T47D (cell line): ENCODE measurements at regions not wholly inside any gene's neighbourhood (a gene's known extent, or its start where the extent isn't known, plus 50 kb on each side); places are given as distances from the start of the nearest gene placed in this dataset.

Source experiments
- DNase-seq, 2 experiments: peaks; one replicate each; pipeline versions ENCODE4 v3.0.0 to v3.0.0-alpha.2; 2011 to 2012; ENCODE audit warnings: low read depth in 1 of 2, low spot score in 1 of 2
- JUND ChIP-seq: IDR thresholded peaks from 2 replicates; pipeline ENCODE4 v1.6.1; 2012; ENCODE audit warnings: low read depth
- in situ Hi-C: cut with HindIII; loops from 2 replicates; pipeline ENCODE4 v1.10.0; 2016; ENCODE audit warnings: low sequenced_read_pairs, low pct_unique_long_range_greater_than_20kb

- no peak for TF ChIP-seq JUND
- DNase-seq, result no peak
- in situ Hi-C loops, result no loop called here
Measured at GRCh38 chr12:47388712-47389111, 309.0 kb upstream of the AMIGO2 start.

DNA sequence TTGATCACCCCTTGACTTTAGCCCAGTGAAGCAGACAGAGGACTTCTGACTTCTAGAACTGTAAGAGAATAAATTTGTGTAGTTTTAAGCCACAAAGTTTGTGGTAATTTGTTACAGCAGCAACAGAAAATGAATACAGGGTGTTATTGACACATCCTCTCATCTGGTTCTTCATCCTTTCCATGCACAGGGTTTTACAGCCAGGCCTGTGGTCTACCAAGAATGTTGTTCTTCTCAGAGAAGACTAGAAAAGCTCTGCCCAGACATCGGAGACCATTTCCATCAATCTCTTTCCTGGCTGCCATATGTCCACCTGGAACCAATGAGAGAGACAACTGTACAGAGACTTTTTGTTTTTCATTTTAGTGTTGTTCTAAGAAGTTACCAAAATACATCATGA lies 308.2 kb upstream of the AMIGO2 start:
- no peak for DNase-seq
- in situ Hi-C loops, result no loop called here
- no peak for TF ChIP-seq JUND

GRCh38 chr12:47385653-47386052 lies 305.9 kb upstream of the AMIGO2 start:
- in situ Hi-C loops, result no loop called here
- no peak for DNase-seq
- TF ChIP-seq JUND, result no peak

DNA sequence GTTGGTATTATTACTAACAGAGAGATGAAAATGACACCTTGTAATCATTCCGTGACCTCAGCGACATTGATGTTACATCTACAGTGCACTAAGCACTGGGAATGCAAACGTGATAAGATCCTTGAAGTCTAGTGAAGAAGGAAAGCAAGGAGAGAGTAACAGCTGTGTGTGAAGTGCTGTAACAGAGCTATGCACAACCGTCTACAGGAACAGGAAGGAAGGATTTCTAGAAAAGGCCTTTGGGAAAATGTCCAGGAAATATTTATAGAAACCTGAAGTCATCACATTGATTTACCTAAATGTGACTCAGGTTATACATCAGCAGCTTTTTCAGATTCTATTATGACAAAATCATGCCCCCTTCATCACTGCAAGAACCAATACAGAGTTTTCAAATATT lies 304.2 kb upstream of the AMIGO2 start:
- in situ Hi-C loops, result no loop called here
- DNase-seq, result no peak

GRCh38 chr12:47382305-47382704 lies 302.5 kb upstream of the AMIGO2 start:
- DNase-seq, result no peak
- no peak for TF ChIP-seq JUND
- in situ Hi-C loops, result no loop called here

More for the DNA sequence above, 304.2 kb upstream of the AMIGO2 start:
- no peak for TF ChIP-seq JUND

DNA sequence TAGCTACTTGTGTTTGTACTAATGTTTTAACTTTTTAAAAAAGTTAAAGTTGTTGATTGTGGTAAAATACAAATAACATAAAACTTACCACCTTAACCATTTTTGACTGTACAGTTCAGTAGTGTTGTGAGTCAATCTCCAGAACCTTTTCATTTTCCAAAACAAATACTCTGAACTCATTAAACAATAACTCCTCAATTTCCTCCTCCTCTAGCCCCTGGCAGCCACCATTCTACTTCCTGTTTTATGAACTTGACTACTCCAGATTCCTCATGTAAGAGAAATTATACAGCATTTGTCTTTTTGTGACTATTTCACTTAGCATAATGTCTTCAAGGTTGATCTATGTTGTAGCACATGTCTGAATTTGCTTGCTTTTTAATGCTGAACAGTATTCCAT lies 299.1 kb upstream of the AMIGO2 start:
- DNase-seq, result peak in 1 of 2 experiments; percentile 39
- TF ChIP-seq JUND, result no peak
- in situ Hi-C loops, result no loop called here

GRCh38 chr12:47378222-47378582 lies 298.4 kb upstream of the AMIGO2 start:
- in situ Hi-C loops, result no loop called here
- no peak for DNase-seq
- no peak for TF ChIP-seq JUND

GRCh38 chr12:47377414-47378221 lies 297.9 kb upstream of the AMIGO2 start:
- no peak for TF ChIP-seq JUND
- DNase-seq, result no peak
- in situ Hi-C loops, result no loop called here

- in situ Hi-C loops, result no loop called here
- peak in 1 of 2 experiments; percentile 71 for DNase-seq
- TF ChIP-seq JUND, result no peak
Measured at GRCh38 chr12:47376927-47377326, 297.2 kb upstream of the AMIGO2 start.

DNA sequence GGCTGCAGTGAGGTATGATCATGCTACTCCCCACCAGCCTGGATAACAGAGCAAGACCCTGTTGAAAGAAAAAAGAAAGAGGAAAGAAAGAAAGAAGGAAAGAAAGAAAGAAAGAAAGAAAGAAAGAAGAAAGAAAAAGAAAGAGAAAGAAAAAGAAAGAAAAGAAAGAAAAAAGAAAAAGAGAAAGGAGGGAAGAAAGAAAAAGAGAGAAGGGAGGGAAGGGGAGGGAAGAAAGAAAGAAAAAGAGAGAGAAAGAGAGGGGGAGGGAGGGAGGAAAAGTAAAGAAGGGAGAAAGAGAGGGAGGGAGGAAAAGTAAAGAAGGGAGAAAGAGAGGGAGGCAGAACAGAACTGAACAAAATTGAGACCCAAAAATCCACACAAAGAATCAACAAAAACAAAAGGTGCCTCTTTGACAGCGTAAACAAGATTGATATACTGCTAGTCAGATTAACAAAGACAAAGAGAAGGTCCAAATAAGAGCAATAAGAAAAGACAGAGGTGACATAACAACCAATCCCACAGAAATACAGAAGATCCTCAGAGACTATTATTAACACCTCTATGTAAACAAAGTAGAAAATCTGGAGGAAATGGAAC lies 293.9 kb upstream of the AMIGO2 start:
- in situ Hi-C loops, result no loop called here
- no peak for DNase-seq
- no peak for TF ChIP-seq JUND

DNA sequence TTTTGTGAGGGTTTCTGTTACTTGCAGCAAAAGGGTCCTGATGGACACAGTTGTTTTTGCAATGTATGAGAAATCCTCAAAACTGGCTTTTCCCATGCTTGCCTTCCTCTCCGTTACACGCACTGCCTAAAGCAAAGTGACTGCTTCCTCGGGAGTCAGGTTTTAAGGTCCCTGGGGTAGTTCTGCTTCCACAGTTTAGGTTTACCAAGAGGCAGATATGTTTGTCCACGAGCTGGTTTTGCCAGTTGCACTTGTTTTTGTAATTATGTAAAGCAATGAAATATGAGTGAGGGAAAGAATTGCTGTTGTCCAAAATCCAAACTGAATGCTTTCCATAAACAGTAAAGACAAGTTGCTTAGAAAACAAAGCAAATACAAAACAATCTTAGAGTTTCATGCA lies 290.7 kb upstream of the AMIGO2 start:
- TF ChIP-seq JUND, result peak; percentile 88
- DNase-seq, result peak; percentile 55 to 99
- in situ Hi-C loops, result no loop called here

DNA sequence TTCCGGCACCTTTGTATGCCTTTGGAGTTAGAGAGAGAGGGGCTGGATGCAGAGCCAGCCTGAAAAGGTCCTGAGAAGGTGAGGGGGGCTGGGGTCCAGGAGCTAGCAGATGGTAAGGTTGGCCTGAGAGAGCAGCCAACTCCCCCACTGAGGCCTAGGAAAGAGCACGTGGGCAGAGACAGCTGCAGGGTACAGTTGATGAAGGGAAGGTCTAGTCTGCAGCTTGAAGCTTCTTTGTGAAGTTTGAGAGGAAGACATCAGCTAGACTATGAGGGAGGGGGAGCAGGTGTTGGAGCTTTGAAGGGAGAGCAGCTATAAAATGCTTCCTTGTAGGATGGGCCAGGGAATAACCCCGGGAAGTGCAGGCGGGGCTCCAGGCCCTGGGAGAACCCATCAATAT lies 289.3 kb upstream of the AMIGO2 start:
- TF ChIP-seq JUND, result no peak
- DNase-seq, result no peak
- in situ Hi-C loops, result no loop called here

GRCh38 chr12:47367912-47368537 lies 288.3 kb upstream of the AMIGO2 start:
- in situ Hi-C loops, result no loop called here
- no peak for TF ChIP-seq JUND
- no peak for DNase-seq
